A172 (cell line): ENCODE measurements at regions not wholly inside any gene's neighbourhood (a gene's known extent, or its start where the extent isn't known, plus 50 kb on each side); places are given as distances from the start of the nearest gene placed in this dataset.

Experiments used
- DNase-seq: peaks from one replicate; pipeline ENCODE4 v3.0.0-alpha.2; 2015; ENCODE audit warnings: low spot score

DNA sequence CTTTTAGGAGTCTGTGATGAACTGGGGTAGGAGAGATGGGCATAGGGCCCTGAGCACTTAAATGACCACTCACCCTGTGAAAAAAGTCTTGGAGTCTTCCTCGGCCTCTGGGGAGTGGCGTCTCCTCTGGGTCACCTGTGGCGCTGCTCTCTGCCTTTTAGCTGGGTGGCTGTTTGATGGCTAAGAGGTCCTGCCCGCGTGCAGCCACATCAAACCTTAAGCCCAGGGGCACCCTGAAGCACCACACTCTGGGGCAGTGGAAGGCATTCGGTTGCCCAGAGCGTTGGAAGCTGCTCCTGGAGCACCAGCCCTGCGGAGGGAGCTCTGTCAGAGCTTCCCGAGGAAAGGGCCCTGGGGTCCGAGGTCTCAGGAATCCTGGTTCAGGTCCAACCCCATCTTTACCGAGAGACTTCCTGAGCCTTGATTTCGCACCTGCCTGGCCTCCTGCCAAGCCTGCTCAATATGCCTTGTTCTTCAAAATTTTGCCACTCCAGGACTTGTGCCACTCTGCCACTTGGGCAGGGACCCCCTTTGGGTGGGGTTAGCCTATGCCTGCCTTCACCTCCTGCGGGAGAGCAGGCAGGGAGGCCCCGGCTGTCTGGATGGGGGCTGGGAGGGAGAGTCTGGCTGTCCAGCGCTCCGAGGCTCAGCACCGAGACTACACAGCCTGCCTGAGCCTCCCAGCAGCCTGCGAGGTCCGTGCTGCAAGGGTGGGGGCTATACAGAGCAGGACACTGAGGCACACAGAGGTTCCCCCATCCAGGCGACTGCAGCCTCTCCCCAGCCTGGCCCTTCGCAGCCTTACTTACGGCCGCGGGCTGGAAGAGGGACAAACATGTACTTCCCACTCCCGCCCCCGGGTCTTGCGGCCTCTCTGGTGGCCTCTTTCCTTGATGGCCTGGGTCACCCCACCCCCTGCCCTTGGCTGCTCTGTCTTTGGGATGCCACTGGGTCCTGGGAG lies 63.4 kb upstream of the RNU6ATAC start:
- no peak for DNase-seq

DNA sequence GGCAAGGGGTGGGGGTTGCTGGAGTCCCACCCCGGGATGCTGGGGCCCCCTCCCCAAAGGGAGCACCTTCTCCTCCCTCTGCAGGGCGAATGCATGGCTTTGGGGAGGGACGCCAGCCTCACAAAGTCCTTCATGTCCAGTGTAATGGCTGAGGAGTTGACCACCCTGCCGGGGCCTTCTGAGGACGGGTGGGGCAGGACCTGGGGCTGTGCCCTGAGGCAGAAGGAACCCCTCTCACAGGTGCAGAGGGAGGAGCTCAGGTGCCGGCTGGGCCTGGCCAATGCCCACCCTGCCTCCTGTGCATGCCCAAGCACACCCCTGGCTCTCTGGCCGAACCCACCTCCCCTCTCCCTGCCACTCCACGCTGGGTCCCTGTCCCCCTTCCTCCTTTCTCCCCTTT lies 64.3 kb upstream of the RNU6ATAC start:
- no peak for DNase-seq

- DNase-seq = peak; percentile 50
Observed at GRCh38 chr9:134229466-134230091, 65.2 kb upstream of the RNU6ATAC start.

DNA sequence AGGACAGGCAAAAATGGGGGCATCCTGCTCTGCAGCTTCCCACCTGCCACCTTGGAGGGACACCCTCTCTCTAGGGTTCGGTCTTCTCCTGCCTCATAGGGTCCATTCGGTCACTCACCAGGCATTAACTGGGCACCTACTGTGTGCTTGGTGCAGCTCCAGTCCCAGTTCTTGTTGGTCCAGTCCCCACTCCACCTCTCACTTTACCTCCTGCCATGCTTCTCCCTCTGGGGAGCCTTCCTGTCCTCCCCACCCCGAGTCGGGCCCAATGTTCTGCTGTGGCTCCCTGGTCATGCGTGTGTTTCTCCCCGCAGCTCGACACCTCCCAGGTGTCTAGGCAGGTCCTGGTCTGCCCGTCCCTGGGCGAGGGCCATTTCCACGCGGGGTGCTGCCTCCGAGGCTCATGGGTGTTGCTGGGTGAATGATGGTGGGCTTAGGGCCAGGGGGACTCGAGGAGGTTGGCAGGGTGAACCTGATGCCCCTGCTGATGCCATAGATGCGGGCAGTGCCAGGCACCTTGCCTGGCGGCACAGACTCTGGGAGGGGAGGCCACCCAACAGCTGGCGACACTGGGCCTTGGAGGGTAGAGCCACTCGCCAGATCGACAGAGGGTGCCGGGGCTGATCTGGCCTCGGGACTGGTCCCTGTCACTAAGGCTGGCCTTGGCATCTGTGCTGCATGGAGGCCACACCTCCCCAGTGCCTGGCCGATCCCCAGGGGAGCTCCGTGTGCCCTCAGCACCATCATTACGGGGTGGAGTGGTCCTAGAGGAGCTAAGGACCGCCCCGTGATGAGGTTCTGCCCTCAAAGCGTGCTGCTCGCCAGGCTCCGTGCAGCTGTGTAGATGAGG lies 66.0 kb upstream of the RNU6ATAC start:
- no peak for DNase-seq

DNA sequence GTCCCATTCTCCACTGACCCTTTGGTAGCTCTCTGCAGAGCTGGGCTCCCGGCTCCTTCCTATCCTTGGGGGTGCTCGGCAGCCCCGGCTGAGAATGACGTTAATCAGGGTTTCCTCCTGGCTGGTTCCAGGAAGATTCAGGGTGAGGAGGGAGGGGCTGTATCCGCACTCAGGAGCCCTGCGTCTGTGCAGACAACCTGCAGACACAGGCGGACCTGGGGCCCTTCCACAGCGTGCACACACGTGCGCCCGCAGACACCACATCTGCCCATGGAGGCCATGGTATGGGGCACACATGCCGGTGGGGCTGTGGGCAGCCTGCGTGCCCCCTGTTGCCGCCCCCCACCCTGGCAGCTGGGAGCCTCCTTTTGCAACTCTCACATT lies 66.6 kb upstream of the RNU6ATAC start:
- no peak for DNase-seq

GRCh38 chr9:134231330-134231745 lies 67.0 kb upstream of the RNU6ATAC start:
- DNase-seq = no peak

DNA sequence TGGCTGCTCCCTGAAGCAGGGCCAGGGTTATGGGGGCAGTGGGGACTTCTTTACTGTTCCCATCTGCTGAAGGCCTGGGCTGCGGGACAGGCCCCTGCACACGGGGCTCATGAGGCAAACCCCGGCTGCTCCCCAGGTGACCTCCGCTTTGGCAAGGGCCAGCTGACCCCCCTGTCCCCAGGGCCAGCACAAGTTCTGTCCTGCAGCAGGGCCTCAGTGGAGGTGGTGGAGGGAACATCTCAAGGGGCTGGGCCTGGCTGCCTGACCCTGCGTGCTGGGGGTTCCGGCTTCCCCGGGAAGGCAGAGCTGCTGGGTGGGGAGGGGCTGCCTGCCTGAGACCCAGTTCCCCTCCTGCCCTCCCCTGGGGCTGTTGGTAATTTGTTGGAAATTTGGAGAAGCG lies 67.4 kb upstream of the RNU6ATAC start:
- no peak for DNase-seq

DNA sequence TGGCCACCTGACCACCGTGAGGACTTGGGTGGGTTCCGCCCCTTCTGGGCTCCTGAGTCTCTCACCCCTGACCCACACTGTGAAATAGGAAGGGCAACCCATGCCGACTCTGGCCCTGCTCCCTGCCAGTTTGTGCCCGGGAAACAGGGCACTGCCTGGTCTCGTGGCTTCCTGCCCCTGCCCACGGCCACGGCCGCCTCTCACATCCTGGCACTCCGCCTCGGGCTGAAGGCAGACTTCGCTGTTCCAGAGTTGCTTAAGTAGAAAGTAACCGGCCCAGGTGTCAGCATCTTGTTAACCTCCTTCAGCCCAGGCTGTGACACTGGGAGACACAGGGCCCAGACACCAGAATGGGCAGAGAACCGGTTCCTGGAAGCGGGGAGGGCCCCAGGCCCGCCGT lies 68.7 kb upstream of the RNU6ATAC start:
- DNase-seq = no peak

GRCh38 chr9:134234001-134234660 lies 69.8 kb upstream of the RNU6ATAC start:
- no peak for DNase-seq

GRCh38 chr9:134234687-134235359 lies 70.5 kb upstream of the RNU6ATAC start:
- DNase-seq = no peak

GRCh38 chr9:134235366-134235765 lies 71.0 kb upstream of the RNU6ATAC start:
- DNase-seq = no peak

DNA sequence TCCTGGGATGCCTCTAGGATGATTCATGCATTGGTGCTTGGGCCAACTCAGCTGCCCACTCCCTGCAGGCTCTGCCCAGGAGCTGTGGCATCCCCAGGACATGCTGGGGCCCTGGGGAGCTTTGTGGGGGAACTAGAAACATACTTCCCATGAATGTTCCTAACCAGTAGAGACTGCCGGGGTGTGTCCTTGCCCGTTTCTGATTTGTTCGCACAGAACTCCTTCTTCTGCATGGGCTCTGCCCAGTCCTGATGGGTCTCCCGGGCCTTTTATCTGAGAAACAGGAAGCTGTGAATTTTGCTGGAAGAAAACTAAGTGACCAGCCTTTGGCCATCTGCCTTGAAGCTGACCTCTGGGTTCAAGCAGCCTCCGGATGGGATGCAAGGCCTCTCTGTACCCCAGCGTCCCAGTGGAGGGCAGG lies 71.6 kb upstream of the RNU6ATAC start:
- DNase-seq = peak; percentile 83

- DNase-seq = no peak
Observed at GRCh38 chr9:134236935-134237629, 72.7 kb upstream of the RNU6ATAC start.

GRCh38 chr9:134237630-134238265 lies 73.4 kb upstream of the RNU6ATAC start:
- DNase-seq = no peak

DNA sequence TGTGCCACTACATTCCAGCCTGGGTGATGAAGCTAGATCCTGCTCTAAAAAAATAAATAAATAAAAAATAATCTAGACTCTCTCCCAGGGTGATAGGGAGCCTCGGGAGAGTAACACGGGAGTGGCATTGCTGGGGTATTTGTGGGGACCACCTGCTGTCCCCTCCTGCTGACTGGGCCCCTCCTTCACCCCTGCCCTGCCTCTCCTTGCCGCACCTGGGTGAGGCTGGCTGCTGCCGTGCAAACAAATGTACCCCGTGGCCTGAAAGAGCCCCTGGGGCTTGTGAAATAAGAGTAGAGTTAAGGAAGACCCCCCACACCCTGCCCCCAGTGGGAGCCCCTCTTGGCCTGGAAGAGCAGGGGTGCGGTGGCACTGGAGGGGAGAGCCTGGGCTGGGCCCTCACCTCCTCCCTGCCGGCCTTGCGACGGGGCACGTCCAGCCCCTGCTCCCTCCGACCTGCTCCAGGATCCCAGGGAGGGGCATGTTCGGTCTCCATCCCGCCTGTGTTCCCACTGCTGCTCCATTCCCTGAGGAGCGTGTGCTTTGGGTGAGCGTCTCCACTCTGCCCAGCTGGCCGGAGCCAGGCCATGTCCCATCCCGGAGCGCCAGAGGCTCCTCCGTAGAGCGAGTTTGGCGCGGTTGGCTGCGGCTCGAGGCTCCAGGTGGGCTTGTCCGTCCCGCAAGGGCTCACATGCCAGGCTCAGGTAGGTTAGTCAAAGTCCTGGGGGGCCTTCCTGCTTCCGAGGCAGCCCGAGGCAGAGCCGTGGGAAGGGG lies 75.0 kb upstream of the RNU6ATAC start:
- DNase-seq = no peak

GRCh38 chr9:134239939-134240338 lies 75.6 kb upstream of the RNU6ATAC start:
- DNase-seq = no peak

DNA sequence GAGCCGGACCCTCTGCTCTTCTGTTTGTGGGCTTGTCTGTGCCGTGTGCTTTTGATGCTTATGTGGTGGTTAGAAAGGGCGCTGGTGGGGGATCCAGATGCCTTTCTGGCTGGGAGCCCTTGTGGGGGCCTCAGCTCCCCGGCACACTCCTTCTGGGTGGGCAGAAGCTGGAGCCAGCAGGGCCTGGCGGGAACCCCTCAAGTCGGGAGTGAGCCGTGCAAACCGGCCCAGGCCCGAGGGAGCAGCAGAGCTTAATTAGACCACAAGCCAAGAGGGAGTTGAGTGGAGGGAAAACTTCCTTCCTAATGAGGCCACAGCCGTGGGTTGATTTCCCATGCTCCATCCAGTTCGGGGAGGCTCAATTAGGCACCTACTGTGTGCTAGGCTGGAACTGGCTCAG lies 76.0 kb upstream of the RNU6ATAC start:
- DNase-seq = no peak

GRCh38 chr9:134242706-134243105 lies 78.3 kb upstream of the RNU6ATAC start:
- DNase-seq = no peak

- DNase-seq = peak; percentile 12
Observed at GRCh38 chr9:134243778-134244467, 79.6 kb upstream of the RNU6ATAC start.
